Activated T-cell treated with anti-CD3 and anti-CD28 coated beads, Interleukin-2, amount 50 U/mL, for 48 hours (primary cell): ENCODE measurements at regions not wholly inside any gene's neighbourhood (a gene's known extent, or its start where the extent isn't known, plus 50 kb on each side); places are given as distances from the start of the nearest gene placed in this dataset.

Experiments used
- DNase-seq, 2 experiments: peaks; one replicate each; pipeline ENCODE4 v3.0.0-alpha.2; 2020

DNA sequence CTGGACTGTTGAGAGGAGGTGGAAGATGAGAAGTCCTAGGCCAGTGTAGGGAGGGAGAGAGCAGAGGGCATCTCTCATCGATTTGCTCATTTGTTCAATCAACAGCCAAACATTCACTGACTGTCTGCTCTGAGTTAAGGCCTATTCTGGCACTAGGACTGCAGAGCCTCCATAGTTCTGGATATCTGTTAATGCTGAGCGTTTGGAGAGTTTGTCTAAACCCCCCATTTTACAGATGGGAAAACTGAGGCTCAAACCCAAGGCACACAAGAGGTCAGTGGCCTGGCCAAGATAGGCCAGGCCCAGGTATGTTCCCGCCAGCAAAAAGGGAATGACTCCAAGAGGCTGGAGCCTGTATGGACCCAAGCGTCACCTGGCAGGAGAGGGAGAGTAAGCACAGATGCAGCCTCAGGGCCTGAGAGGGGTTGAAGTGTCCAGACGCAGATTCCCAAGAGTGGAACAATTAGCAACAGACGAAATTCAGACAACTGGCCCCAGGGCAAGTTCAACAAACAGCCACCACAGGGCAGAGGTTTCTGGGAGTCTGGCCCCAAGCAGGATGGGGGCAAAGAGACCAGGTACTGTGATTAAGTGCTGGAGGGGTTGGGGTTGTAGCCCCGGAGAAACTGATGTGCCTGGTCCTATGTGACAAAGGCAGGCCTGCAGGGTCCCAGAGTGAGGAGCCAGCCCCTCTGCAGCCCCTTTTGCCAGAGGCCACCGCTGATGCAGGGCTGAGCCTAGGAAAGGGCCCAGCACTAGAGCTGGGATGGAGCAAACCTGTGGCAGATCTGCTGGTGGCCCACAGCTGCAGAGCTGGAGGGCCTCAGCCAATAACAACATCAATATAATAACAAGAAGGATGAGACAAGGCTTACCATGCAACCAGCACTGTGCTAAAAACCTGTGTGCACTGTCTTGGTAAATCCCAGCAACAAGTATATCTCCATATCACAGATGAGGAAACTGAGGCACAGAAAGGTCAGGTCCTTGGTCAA lies 245.1 kb upstream of the TLE3 start:
- DNase-seq: no peak

- no peak for DNase-seq
Measured at GRCh38 chr15:70342141-70342540, 244.4 kb upstream of the TLE3 start.

- DNase-seq: no peak
Measured at GRCh38 chr15:70341566-70341965, 243.8 kb upstream of the TLE3 start.

DNA sequence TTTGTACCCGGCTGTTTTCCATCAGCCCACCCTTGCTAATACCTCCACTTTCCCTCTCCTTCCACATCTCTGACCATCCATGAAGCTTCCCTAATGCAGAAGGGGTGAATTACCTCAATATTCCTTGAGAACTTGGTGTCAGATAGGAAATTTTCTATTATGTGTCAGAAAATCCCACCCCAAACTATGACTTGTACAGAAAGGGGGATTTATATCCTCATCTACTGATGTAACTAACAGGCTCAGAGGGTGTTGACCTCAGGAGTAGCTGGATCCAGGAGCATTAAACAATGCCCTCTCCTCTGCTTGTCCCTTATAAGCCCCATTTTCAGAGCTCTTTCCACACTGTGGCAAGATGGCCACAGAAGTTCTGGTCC lies 242.8 kb upstream of the TLE3 start:
- no peak for DNase-seq

DNA sequence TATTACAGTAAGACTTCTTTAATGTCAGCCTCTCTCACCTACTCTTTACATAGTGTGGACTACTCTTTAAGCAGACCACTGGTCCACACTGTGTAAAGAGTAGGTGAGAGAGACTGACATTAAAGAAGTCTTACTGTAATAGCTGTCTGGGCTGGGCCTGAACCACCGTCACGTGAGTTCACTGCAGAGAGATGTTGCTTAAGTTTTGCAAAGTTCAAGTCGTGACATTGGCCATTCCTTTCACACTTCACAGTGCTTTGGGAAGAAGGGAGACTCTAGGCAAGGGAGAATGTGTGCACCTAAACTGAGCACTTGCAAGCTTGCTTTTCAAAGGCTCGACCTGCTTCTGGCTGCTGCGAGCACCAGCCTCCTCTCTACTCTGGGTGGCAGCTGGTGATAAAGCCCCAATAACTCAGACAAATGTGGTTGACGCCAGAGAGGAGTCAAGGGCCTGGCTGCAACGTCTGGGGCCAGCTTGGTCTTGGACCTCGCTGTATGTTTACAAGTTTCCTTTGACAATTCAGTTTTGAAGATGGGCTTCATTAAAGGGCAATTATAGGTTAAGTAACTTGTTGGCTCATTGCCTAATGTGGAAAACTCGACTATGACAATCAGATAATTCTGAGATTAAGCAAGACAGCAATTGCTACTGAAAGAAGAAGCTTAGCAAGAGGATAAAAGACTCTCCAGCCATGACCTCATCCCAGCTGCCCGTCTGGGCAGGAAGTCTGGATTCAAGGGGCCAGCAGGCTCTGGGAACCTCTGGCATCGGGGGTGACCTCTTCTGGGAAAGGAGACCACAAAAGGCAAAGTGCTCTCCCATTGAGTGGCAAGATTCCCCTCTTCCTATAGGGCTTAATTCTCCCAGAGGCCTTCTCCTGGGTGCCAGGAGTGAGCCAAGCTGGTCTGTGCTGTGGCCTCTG lies 242.1 kb upstream of the TLE3 start:
- no peak for DNase-seq

DNA sequence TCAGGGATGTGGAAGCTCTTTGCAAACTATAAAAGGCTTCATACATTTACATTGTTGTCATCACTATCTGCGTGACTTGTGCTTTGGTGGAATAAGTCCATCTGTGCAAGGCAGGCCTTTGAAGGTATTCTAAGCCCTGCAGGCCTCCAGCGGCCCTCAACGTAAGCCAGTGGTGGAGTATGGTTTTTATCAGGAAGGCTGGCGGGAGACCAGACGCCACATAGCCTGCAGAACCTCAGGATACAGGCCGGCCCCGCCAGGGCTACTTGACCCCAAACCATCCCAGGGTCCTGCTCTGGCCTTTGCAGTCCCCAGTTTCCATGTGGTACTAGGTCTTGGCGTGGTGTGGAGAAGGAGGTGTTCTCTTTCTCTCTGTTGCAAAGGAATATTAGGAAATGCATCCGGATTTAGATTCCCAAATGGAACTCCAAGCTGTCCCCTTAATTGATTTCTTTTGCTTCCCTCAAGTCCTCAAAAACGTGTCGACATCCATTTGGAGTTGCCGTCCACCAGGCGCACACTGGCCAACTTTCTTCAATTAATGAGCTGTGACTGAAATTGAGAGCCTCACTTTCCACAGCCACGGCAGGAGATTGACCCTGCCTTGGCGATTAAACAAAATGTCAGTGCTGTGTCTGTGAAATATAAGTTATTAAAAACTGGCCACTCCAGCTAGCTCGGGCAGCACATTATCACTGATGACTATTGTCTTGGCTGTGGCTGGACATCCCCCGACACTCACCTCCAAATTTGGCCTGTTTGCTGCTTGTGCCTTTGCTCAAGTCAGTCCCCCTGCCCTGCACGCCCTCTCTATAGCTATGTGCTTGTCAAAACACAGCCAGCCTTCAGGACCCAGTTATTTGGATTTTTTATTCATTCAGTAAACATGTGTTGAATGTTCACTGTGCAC lies 239.8 kb upstream of the TLE3 start:
- no peak for DNase-seq

GRCh38 chr15:70336425-70337009 lies 238.8 kb upstream of the TLE3 start:
- no peak for DNase-seq

DNA sequence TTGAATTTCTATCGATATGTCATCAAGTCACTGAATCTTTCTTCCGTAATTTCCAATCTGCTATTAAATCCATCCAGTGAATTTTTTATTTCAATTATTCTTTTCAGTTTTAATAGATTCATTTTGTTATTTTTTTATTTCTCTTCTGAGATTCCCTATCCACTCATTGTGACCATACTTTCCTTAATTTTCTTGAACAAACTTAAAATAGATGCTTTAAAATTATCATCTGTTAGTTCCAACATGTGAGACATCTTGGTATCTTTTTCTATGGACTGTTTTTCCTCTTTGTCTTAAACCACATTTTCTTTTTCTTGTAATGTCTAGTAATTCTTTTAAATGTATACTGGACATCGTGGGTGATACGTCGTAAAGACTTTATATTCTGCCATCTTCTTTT lies 236.6 kb upstream of the TLE3 start:
- no peak for DNase-seq

DNA sequence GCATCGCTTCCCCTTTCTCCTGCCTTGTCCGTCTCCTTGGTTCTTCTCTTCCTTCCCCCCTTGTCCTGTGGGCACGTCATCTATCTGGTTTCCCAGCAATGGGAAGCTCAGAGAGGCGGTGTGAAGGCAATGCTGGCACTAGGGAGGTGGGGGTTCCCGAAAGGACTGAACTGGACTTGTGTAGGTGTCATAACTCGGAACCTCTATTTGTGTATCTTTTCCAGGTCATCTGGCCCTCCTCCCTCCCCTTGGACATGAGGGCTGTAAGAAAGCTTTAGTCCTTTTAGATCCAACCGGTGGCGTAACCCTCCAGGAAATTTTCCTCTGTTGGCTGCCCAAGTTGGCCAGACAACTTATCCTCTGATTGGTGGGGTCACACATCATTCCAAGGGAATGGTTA lies 231.5 kb upstream of the TLE3 start:
- no peak for DNase-seq

DNA sequence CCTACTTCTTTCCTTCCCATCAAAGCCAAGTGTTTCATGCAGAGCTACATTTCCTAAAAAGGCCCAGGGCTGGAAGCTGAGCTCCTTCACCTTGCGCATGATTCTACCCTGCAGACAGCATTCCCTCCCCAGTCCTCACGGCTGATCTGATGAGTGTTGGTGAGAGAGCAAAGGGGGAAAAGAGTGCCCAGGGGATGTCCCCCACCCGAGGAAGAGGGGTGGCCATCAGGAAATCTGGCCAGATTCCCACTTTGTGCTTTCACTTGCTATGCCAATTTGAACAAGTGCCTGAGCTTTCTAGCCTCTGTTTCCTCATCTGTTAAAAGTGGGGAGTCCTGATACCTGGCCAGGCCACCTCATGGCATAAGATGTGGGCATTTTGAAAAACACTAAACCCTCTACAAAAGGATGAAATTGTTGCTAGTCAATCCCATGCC lies 231.0 kb upstream of the TLE3 start:
- no peak for DNase-seq

- no peak for DNase-seq
Measured at GRCh38 chr15:70327856-70328678, 230.3 kb upstream of the TLE3 start.

DNA sequence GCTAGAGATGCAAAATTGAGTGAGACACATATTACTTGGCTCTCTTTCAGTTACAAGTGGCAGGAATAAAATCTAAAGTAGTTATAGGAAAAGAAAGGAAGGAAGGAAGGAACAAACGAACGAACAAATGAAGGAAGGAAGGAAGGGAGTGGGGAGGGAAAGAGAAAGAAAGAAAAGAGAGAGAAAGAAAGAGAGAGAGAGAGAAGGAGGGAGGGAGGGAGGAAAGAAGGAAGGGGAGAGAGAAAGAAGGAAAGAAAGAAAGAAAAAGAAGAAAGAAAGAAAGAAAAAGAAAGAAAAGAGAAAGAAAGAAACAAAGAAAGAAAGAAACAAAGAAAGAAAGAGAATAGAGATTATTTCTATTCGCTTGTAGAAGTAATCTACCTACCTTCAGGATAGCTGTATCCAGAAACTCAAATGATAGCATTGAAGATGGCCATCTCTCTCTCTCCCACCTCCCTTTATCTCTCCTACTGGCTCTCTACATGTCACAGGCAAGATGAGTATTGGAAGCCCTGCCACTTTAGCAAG lies 229.7 kb upstream of the TLE3 start:
- DNase-seq: no peak

DNA sequence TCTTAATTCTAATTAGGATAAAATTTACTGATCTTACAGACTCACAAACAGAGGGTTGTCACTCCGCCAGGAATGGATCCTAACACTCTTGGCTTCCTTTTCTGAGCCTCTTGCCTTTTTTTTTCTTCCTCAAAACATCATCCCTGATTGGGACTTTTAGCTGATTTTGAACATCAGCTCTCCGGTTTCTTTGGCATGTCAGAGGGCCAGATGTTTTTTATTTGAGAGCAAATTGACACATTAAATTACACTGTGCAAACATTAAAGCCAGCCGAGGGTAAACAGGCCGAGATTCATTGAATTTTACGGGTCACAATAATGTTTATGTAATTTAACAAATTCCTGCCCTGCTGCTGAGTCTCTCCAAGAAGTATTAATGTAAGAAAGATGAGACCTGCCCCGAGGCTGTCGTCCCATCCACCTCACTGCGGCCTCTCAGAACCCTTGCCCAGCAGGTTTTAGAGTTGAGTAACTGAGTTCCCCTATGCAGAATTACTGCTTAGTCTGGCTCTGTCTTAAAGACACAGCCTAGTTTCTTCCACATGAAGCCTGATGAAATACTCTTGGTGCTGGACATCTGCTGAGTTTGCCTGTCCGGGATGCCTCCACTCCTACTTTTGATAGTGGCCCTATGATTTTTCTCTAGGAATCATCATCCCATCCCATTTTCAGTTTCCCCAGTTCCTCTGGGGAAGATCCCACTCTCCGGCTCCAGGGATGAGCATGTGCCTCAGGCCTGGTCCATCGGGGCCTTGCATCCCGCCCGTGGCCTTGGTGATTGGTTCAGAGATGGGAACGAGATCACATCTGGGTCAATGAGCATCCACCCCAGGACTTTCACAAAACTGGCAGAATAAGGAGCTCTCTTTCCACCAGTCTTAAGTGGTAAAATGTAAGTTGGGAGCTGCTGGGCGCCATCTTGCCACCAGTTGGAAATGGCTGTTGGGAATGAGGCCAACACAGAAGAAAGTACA lies 226.6 kb upstream of the TLE3 start:
- DNase-seq: no peak

- no peak for DNase-seq
Measured at GRCh38 chr15:70323111-70323851, 225.6 kb upstream of the TLE3 start.

- no peak for DNase-seq
Measured at GRCh38 chr15:70322051-70322668, 224.4 kb upstream of the TLE3 start.

GRCh38 chr15:70321172-70321819 lies 223.6 kb upstream of the TLE3 start:
- DNase-seq: no peak

DNA sequence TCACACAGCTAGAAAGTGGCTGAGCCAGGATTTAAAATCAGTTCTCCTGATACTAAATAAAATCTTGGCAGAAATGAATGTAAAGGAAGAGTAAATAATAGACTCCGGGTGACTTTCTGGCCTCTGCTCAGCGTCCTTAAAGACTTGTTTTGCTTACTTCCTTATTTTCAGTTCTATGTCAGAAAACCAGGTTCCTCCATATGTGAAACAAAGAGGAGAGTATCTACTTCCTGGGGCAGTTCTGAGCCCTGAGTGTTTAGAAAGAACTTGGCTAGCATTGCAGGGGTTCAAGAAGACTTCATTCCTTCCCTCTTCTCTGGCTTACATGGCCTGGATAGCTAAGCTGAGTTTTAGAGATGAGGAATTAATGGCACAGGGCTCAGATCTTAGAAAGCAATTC lies 222.8 kb upstream of the TLE3 start:
- no peak for DNase-seq

GRCh38 chr15:70320077-70320476 lies 222.4 kb upstream of the TLE3 start:
- no peak for DNase-seq
